H1 (cell line): ENCODE measurements at regions not wholly inside any gene's neighbourhood (a gene's known extent, or its start where the extent isn't known, plus 50 kb on each side); places are given as distances from the start of the nearest gene placed in this dataset.

Experiments used
- CHD7 ChIP-seq: fragments of 300-600 bp; sonication (generic); IDR thresholded peaks from 2 replicates; pipeline ENCODE4 v1.7.1; 2012; ENCODE audit warnings: low read length, moderate library complexity, mild to moderate bottlenecking, inconsistent platforms; ENCODE audit not compliant: insufficient replicate concordance
- EGR1 ChIP-seq: IDR thresholded peaks from 2 replicates; pipeline ENCODE4 v1.6.1; 2011; ENCODE audit warnings: low read depth, low read length, borderline replicate concordance

GRCh38 chr11:116311206-116311605 lies 461.6 kb downstream of the BUD13 start (continued):
- TF ChIP-seq CHD7 (no peak), EGR1 (no peak)
